ENCODE measurements at regions not wholly inside any gene's neighbourhood (a gene's known extent, or its start where the extent isn't known, plus 50 kb on each side); places are given as distances from the start of the nearest gene placed in this dataset.

DNA sequence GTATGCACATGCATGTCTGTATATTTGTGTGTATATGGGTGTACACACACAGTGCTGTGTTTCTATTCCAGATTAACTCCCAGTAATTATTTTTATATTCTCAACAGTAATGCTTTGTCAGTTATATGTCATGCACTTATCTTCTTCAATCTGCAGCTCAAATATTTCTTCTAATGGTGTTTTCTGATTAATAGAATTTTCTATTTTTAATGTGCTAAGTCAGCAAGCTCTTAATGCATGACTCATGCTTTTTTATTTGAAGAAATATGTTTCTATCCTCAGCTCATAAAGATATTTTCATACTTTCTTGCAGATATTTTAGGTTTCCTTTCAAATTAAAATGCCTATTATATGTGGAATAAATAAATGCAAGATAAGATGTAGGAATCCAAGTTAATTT lies 59.7 kb upstream of the TMEM18 start:
- no peaks in the 10 kb centered on the region for H3K27me3 ChIP-seq
- TF ChIP-seq POLR2AphosphoS5 (IDR thresholded peaks at IDR 0.05) (no peak), EP300 (IDR thresholded peaks at IDR 0.05) (no peak), POLR2A (IDR thresholded peaks at IDR 0.05) (no peak)
- TF ChIP-seq, protein P1, sequence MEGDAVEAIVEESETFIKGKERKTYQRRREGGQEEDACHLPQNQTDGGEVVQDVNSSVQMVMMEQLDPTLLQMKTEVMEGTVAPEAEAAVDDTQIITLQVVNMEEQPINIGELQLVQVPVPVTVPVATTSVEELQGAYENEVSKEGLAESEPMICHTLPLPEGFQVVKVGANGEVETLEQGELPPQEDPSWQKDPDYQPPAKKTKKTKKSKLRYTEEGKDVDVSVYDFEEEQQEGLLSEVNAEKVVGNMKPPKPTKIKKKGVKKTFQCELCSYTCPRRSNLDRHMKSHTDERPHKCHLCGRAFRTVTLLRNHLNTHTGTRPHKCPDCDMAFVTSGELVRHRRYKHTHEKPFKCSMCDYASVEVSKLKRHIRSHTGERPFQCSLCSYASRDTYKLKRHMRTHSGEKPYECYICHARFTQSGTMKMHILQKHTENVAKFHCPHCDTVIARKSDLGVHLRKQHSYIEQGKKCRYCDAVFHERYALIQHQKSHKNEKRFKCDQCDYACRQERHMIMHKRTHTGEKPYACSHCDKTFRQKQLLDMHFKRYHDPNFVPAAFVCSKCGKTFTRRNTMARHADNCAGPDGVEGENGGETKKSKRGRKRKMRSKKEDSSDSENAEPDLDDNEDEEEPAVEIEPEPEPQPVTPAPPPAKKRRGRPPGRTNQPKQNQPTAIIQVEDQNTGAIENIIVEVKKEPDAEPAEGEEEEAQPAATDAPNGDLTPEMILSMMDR (IDR thresholded peaks at IDR 0.05), result no peak
- intact Hi-C loops (cut with DNase I), result no loop called here
- H3K4me1 ChIP-seq, result peaks cover 0 to 24% (median 12%) of the 10 kb centered on the region in 4 donors
- no peak for DNase-seq
- no peak overlapping the region for H3K4me3 ChIP-seq
- H3K27ac ChIP-seq, result no peak overlapping the region
- no peaks in the 10 kb centered on the region for H3K9me3 ChIP-seq
- no peaks in the 10 kb centered on the region for H3K36me3 ChIP-seq

- Histone ChIP-seq H3K27me3 (peaks cover 0 to 6% (median 0%) of the 10 kb centered on the region in 3 donors), H3K4me1 (peaks cover 0 to 16% (median 7%) of the 10 kb centered on the region in 4 donors), H3K9me3 (no peaks in the 10 kb centered on the region), H3K4me3 (no peak overlapping the region), H3K36me3 (no peaks in the 10 kb centered on the region), H3K27ac (no peak overlapping the region)
- TF ChIP-seq POLR2A (IDR thresholded peaks at IDR 0.05), result no peak
- no peak for DNase-seq
- intact Hi-C loops (cut with DNase I), result no loop called here
- WGBS, 2 donors, result 40 to 49% methylated on average over 5 of the region's 5 CpGs
Observed at GRCh38 chr2:735670-736218, 58.5 kb upstream of the TMEM18 start.

GRCh38 chr2:734496-734895 lies 57.3 kb upstream of the TMEM18 start:
- Histone ChIP-seq H3K27me3 (peaks cover 0 to 6% (median 0%) of the 10 kb centered on the region in 3 donors), H3K36me3 (no peaks in the 10 kb centered on the region), H3K27ac (no peak overlapping the region), H3K4me1 (peaks cover 0 to 3% (median 2%) of the 10 kb centered on the region in 4 donors), H3K4me3 (no peak overlapping the region), H3K9me3 (no peaks in the 10 kb centered on the region)
- intact Hi-C loops (cut with DNase I), result no loop called here
- TF ChIP-seq, protein P1 (IDR thresholded peaks at IDR 0.05), result no peak
- no peak for TF ChIP-seq EP300 (IDR thresholded peaks at IDR 0.05)
- TF ChIP-seq POLR2A (IDR thresholded peaks at IDR 0.05), result no peak
- no peak for DNase-seq
- WGBS, 2 donors, result 91 to 92% methylated on average over 8 of the region's 8 CpGs

GRCh38 chr2:733495-733894 lies 56.3 kb upstream of the TMEM18 start:
- TF ChIP-seq POLR2A (IDR thresholded peaks at IDR 0.05), result no peak
- no peak for TF ChIP-seq EP300 (IDR thresholded peaks at IDR 0.05)
- TF ChIP-seq, protein P1 (IDR thresholded peaks at IDR 0.05), result no peak
- no peak for TF ChIP-seq POLR2AphosphoS5 (IDR thresholded peaks at IDR 0.05)
- H3K4me1 ChIP-seq, result no peaks in the 10 kb centered on the region
- WGBS, 2 donors, result 89 to 90% methylated on average over 8 of the region's 8 CpGs
- no peaks in the 10 kb centered on the region for H3K9me3 ChIP-seq
- no peak overlapping the region for H3K27ac ChIP-seq
- peaks cover 0 to 6% (median 0%) of the 10 kb centered on the region in 3 donors for H3K27me3 ChIP-seq
- H3K4me3 ChIP-seq, result no peak overlapping the region
- intact Hi-C loops (cut with DNase I), result no loop called here
- no peak for DNase-seq
- H3K36me3 ChIP-seq, result no peaks in the 10 kb centered on the region

DNA sequence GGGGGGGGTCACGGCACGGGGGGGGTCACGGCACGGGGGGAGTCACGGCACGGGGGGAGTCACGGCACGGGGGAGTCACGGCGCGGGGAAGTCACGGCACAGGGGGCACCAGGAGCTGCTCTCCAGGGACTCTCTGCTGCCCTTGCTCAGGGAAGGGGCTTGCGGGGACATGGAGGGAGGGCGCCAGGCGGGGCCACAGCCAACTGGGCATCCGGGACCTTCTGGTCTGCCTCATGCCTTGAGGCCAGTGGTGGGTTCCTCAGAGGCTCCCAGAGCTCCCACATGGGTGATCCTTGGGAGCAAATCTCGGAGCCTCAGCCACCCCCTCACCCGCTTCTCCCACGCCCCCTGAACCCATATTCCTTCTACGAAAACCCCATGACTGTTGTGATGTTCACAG lies 55.8 kb upstream of the TMEM18 start:
- Histone ChIP-seq H3K36me3 (no peaks in the 10 kb centered on the region), H3K4me3 (no peak overlapping the region), H3K27ac (no peak overlapping the region), H3K9me3 (peaks cover 0 to 2% (median 0%) of the 10 kb centered on the region in 4 donors), H3K4me1 (no peaks in the 10 kb centered on the region), H3K27me3 (peaks cover 0 to 6% (median 0%) of the 10 kb centered on the region in 3 donors)
- no peak for DNase-seq
- TF ChIP-seq POLR2A (IDR thresholded peaks at IDR 0.05), result no peak
- TF ChIP-seq, protein P1 (IDR thresholded peaks at IDR 0.05), result no peak
- no peak for TF ChIP-seq EP300 (IDR thresholded peaks at IDR 0.05)
- TF ChIP-seq POLR2AphosphoS5 (IDR thresholded peaks at IDR 0.05), result no peak
- intact Hi-C loops (cut with DNase I), result no loop called here
- WGBS, 2 donors, result 92 to 93% methylated on average over 19 to 20 of the region's 20 CpGs
